GM18868 (cell line): ENCODE measurements at regions not wholly inside any gene's neighbourhood (a gene's known extent, or its start where the extent isn't known, plus 50 kb on each side); places are given as distances from the start of the nearest gene placed in this dataset.

Experiments used
- ATAC-seq: cut with Tn5 transposase; IDR thresholded peaks from one replicate; pipeline ENCODE4 v1.9.1; 2021; ENCODE audit warnings: mild to moderate bottlenecking, moderate library complexity; ENCODE audit not compliant: unreplicated experiment

- no peak for ATAC-seq
These were observed 291.1 kb upstream of the ZNF608 start for GRCh38 chr5:125037530-125037929.

GRCh38 chr5:125038477-125038876 lies 292.0 kb upstream of the ZNF608 start:
- no peak for ATAC-seq

GRCh38 chr5:125041798-125042197 lies 295.4 kb upstream of the ZNF608 start:
- ATAC-seq: no peak

- no peak for ATAC-seq
These were observed 295.9 kb upstream of the ZNF608 start for GRCh38 chr5:125042261-125042890.

- ATAC-seq: no peak
These were observed 297.4 kb upstream of the ZNF608 start for GRCh38 chr5:125043781-125044391.

GRCh38 chr5:125044491-125045282 lies 298.2 kb upstream of the ZNF608 start:
- no peak for ATAC-seq

- no peak for ATAC-seq
These were observed 299.2 kb upstream of the ZNF608 start for GRCh38 chr5:125045646-125046045.

GRCh38 chr5:125046838-125047237 lies 300.4 kb upstream of the ZNF608 start:
- ATAC-seq: no peak

- ATAC-seq: no peak
These were observed 301.4 kb upstream of the ZNF608 start for GRCh38 chr5:125047871-125048270.

- ATAC-seq: no peak
These were observed 303.6 kb upstream of the ZNF608 start for GRCh38 chr5:125049721-125050702.

- ATAC-seq: no peak
These were observed 304.5 kb upstream of the ZNF608 start for GRCh38 chr5:125050926-125051325.

- ATAC-seq: no peak
These were observed 306.1 kb upstream of the ZNF608 start for GRCh38 chr5:125052584-125052983.

- no peak for ATAC-seq
These were observed 306.7 kb upstream of the ZNF608 start for GRCh38 chr5:125053179-125053578.

GRCh38 chr5:125054146-125054545 lies 307.7 kb upstream of the ZNF608 start:
- ATAC-seq: no peak

GRCh38 chr5:125056671-125057485 lies 310.4 kb upstream of the ZNF608 start:
- ATAC-seq: no peak

- no peak for ATAC-seq
These were observed 311.7 kb upstream of the ZNF608 start for GRCh38 chr5:125057912-125058826.

- ATAC-seq: no peak
These were observed 313.0 kb upstream of the ZNF608 start for GRCh38 chr5:125059255-125060002.

- no peak for ATAC-seq
These were observed 315.3 kb upstream of the ZNF608 start for GRCh38 chr5:125061726-125062125.
